GM13977 (cell line): ENCODE measurements at regions not wholly inside any gene's neighbourhood (a gene's known extent, or its start where the extent isn't known, plus 50 kb on each side); places are given as distances from the start of the nearest gene placed in this dataset.

Experiments used
- DNase-seq: peaks from one replicate; pipeline ENCODE4 v3.0.0; 2012; ENCODE audit warnings: low spot score
- CTCF ChIP-seq: IDR thresholded peaks from 2 replicates; pipeline ENCODE4 v1.5.1; 2012; ENCODE audit warnings: mild to moderate bottlenecking, control low read depth; ENCODE audit not compliant: insufficient read depth; ENCODE audit errors: extremely low read depth, missing control alignments
- in situ Hi-C: fragments of 300-500 bp; cut with MboI; formaldehyde crosslinking; loops from one replicate; pipeline ENCODE4 v1.12.0; 2022; ENCODE audit warnings: low sequenced_read_pairs, low pct_unique_long_range_greater_than_20kb, mixed read lengths, inconsistent platforms; ENCODE audit not compliant: unreplicated experiment

- TF ChIP-seq CTCF = no peak
- DNase-seq = no peak
- in situ Hi-C loops = no loop called here
Measured at GRCh38 chr6:15792842-15793241, 130.0 kb upstream of the DTNBP1 start.

GRCh38 chr6:15791448-15792181 is 128.8 kb upstream of the DTNBP1 start:
- no peak for TF ChIP-seq CTCF
- no peak for DNase-seq
- in situ Hi-C loops = no loop called here

GRCh38 chr6:15790116-15790515 is 127.3 kb upstream of the DTNBP1 start:
- in situ Hi-C loops = no loop called here
- TF ChIP-seq CTCF = no peak
- DNase-seq = no peak

GRCh38 chr6:15786846-15787245 is 124.0 kb upstream of the DTNBP1 start:
- in situ Hi-C loops = no loop called here
- no peak for TF ChIP-seq CTCF
- DNase-seq = no peak

GRCh38 chr6:15783484-15783883 is 120.7 kb upstream of the DTNBP1 start:
- in situ Hi-C loops = no loop called here
- TF ChIP-seq CTCF = no peak
- DNase-seq = no peak

- DNase-seq = no peak
- in situ Hi-C loops = no loop called here
- TF ChIP-seq CTCF = no peak
Measured at GRCh38 chr6:15781890-15782289, 119.1 kb upstream of the DTNBP1 start.
